ENCODE measurements at regions not wholly inside any gene's neighbourhood (a gene's known extent, or its start where the extent isn't known, plus 50 kb on each side); places are given as distances from the start of the nearest gene placed in this dataset.

DNA sequence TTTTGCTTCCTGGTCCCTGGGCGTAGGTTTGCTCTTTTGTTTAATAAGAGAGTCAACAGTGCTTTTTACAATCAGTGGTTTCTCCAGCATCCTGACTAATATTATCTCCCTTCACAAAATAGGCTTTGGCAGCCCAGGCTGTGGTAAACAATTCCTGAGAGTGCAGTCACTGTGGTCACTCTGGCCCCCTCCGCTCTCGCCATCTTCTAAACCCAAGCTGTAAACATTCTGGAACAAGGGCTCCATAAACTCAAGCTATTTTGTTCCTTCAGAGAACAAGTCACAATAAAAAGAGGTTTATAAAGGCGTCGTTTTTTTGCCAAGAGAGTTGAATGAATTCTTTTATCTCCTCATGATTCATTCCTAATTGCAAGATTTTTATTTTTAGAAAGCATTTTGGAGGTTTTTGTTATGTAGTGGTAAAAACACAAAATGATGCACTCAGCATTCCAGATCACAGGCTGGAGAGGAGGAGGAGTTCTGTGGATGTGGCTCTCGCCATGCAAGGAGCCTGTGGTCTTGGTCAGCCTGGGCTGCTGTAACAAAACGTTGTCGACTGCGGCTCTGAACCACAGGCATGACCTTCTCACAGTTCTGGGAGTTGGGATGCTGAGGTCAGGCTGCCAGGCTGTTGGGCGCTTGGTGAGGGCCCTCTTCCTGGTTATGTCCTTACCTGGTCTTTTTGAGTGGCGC, 486.4 kb upstream of the FAT1 start:
- DNase-seq (ENCODE audit: insufficient read length, low spot score) = no peak
- no peak for FAIRE-seq
- TF ChIP-seq POLR2A (IDR thresholded peaks at IDR 0.05; ENCODE audit: low read depth, low read length) = no peak

DNA sequence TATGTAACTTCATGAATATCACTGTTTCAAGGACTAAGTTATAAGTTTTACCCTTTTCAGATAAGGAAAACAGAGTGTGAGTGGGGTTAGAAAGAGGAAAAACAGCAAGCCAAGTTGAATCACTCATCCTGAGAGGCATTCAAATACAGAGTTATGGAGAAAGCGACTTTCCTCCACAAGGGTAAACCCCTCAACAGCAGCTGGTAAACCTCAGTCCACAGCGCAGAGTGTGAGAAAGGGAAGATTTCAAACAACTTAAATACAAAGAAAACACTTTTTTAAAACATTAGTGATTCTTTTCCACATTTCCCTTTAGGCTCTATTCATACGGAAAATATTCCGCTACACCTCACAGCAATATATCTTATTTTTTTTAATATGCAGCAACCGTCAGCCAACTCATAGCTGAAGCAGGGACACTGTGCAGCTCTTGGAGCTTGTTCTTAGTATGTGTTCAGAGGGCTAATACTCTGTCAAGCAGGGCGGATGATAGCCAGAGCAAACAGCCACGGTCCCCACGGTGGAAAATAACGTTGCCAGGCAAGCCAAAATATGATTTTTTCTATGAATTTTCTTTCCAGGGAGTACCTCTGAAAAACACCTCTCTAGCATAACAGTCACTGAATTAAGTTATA, 488.9 kb upstream of the FAT1 start:
- no peak for FAIRE-seq
- DNase-seq (ENCODE audit: insufficient read length, low spot score) = no peak
- TF ChIP-seq POLR2A (IDR thresholded peaks at IDR 0.05; ENCODE audit: low read depth, low read length) = no peak

DNA sequence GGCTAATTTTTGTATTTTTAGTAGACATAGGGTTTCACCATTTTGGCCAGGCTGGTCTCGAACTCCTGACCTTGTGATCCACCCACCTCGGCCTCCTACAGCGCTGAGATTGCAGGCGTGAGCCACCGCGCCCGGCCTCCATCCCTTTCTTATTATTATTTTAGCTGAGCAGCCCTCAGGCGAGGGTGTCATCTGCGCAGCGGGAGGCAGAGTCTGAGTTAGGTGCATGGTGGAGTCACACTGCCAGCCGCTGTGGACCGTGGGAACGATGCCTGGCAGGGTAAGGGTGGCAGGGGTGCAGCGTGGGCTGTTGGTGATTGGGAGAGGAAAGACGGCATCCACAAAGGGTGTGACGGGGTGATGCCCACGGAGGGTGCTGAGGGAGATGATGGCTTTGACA, 491.8 kb upstream of the FAT1 start:
- FAIRE-seq (no peak), DNase-seq (ENCODE audit: insufficient read length, low spot score) (no peak)
- no peak for TF ChIP-seq POLR2A (IDR thresholded peaks at IDR 0.05; ENCODE audit: low read depth, low read length)

DNA sequence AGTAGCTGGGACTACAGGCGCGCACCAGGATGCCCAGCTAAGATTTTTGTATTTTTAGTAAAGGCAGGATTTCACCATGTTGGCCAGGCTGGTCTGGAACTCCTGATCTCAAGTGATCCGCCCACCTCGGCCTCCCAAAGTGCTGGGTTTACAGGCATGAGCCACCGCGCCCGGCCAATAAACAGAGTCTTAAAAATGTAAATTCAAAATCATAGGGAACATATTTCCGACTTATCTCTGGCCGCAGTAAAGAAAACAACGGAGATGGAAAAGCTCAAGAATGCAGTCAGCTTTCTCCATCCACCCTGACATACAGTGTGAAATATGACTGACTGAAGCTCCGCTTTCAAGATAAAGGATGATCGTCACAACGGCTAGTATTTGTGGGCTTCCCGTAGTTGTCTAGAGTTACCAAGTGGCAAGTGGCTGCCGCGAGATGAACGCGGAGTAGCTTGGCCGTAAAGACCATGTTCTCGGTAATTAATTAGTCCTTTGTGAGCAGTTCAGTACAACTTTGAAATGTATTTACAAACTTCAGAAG, 495.1 kb upstream of the FAT1 start:
- no peak for TF ChIP-seq POLR2A (IDR thresholded peaks at IDR 0.05; ENCODE audit: low read depth, low read length)
- DNase-seq (ENCODE audit: insufficient read length, low spot score) = no peak

DNA sequence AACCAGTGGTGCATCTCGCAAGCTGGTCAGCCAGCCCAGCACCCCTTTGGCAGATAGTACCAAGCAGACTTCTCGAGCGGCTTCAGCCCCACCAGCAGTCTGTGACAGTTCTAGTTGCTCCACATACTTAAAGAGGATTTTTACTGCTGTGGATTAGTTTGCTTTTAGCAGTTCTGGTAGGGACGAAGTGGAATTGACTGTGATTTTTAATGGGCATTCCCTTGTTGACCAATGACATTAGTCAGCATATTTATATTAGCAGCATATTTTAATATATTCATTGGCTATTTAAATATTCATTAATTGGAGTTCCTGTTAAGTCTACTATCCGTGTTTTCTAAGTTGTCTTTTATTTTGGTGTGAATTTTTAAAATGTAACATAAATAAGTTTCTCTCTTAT, 500.9 kb upstream of the FAT1 start:
- no peak for TF ChIP-seq POLR2A (IDR thresholded peaks at IDR 0.05; ENCODE audit: low read depth, low read length)
- FAIRE-seq (no peak), DNase-seq (ENCODE audit: insufficient read length, low spot score) (no peak)

More for the DNA sequence above, 495.1 kb upstream of the FAT1 start:
- FAIRE-seq = no peak

DNA sequence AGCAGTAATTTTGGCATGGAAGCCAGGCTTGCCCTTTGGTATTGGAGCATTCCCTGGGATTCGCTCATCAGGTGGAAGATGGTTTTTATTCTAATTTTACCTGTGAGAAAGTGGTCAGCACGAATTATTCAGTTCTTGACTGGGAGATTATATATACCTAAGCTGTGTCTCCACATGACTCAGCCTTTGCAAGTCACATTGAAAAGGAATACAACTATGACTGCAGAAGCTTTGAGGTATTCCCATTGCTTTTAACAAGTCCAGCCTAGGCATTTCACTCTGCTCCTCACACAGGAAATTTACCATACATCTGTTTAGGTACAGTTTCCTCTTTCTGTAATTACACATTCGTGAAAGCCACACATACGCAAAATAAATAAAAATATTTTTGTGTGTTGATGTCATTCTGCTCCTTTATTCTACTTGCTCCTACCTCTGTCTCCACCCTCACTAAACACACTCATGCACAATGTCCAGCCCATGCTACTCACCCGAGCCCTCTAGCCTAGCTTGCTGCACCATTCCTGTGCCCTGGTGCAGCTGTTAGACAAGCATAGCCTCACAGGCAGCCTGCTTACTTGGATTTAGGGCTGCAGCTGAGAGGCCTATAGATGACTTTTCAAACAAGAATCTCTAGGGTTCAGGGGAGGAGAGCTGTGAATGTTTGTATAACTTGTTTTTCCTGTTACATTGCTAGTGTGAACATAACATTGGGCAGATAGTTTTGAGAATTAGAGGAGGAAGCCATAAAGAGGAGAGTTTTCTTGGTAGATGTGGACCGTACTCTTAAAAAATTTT, 504.4 kb upstream of the FAT1 start:
- DNase-seq (ENCODE audit: insufficient read length, low spot score) = no peak
- FAIRE-seq = no peak

DNA sequence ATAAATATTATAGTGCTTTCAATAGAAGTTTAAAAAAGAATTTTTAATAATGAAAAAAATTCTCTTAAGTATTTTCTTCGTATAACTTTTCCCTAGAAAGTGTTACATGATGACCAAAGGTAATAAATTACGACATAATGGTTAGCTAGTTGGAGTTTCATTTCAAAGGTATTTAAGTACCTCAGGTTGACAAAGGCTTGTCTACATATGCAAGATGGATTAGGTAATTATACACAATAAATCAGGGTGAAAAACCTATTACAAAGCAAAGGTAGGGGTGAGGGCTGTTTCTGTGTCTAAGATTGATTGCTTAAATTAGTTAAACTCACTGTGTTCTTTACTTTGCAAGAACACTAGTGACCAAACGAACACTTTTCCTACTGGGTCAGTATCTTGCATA, 508.5 kb upstream of the FAT1 start:
- no peak for DNase-seq (ENCODE audit: insufficient read length, low spot score)
- TF ChIP-seq POLR2A (IDR thresholded peaks at IDR 0.05; ENCODE audit: low read depth, low read length) = no peak
- FAIRE-seq = no peak

More for the DNA sequence above, 504.4 kb upstream of the FAT1 start:
- TF ChIP-seq POLR2A (IDR thresholded peaks at IDR 0.05; ENCODE audit: low read depth, low read length) = no peak

DNA sequence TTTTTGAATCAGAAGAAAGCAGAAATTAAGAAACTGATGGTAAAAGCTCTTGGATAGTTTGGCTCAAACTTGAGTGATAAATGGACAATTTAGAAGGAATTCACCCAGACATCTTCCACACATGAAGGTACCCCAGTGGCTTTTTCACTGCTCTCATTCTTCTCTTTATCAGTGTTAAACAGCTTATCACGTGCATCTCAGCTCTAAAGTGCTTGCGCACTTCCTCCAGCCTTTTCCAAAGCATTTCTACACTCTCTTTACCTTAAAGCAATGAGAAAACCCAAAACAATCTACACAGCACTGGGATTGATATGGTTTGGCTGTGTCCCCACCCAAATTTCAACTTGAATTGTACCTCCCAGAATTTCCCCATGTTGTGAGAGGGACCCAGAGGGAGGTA, 509.1 kb upstream of the FAT1 start:
- no peak for DNase-seq (ENCODE audit: insufficient read length, low spot score)
- no peak for FAIRE-seq
- no peak for TF ChIP-seq POLR2A (IDR thresholded peaks at IDR 0.05; ENCODE audit: low read depth, low read length)

DNA sequence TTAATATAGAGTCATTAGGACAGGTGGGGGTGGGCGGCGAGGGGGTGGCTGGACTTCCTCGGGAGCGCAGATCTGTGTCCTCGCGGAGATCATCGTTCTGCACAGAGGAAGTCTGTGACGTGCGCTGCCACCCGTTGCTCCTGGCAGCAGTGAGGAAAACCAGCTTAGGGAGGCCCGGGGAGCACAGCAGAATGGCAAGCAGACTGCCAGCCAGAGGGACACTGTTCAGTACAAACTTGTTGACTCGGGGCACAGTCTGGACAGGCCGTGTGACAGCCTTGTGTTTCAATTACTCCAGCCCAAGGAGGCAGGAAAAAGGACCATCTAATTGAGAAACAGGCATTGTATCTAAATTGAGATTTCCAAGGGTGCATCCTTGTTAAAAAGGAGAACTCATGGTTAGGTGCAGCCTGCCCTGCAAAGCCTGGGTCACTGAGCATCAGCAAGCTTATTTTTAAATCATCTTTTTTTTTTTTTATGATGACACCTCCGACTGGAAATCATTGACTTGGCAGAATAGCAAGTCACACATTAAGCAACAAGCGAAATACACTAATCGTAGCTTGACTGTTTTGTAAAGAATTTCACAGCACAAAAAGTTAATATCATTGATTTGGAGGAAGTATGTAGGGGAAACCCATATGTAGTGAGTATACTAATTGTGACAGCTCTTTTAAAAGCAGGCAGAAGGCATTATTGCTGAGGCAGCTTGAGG, 512.0 kb upstream of the FAT1 start:
- DNase-seq (ENCODE audit: insufficient read length, low spot score) (no peak), FAIRE-seq (no peak)
- no peak for TF ChIP-seq POLR2A (IDR thresholded peaks at IDR 0.05; ENCODE audit: low read depth, low read length)

DNA sequence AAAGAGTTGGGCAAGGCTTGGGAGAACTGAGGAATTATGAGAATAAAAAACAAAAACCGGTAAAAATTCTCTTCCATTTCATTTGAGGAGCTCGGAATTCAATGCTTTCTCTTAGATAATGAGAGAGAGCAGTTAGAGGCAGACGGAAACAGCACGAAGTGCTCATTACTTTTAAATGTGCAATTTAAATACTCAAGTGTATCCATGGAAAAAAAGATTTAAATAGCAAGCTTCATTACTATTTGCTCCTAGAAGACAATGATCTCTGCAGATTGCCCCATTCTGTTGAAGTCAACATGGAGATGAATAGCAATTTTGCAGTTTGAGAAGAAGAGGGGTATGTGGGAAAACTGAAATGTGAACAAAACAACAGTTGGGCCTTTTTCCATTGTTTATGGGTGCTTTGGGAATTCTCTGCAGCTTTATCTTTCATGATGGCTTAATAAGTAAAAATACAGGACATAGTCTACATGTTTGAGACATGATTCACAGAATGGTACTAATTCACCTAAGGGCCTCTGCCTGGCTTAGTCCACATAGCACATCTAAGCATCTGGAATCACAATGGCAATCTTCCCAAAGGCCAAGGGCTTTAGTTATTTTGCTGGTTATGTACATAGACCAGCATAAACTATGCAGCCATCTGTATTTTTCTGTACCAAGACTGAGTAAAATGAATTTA, 512.7 kb upstream of the FAT1 start:
- FAIRE-seq (no peak), DNase-seq (ENCODE audit: insufficient read length, low spot score) (no peak)
- TF ChIP-seq POLR2A (IDR thresholded peaks at IDR 0.05; ENCODE audit: low read depth, low read length) = no peak

DNA sequence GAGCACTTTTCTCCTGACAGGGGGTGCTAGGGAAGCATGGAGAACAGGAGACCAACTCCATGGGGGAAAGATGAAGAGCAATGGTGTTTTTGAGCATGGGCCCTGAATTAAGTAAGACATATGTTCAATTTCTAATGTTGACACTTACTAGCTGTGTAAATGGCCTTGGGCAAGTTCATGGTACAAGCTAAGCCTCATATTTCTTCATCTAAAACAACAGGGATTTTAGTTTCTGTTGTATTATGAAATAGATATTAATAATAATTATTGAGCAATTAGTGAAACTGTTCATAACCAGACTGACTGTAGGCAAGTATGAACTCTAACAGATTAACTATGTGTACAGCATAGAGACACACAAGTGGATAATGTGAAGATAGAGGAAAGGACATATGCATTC, 515.0 kb upstream of the FAT1 start:
- FAIRE-seq (no peak), DNase-seq (ENCODE audit: insufficient read length, low spot score) (no peak)
- TF ChIP-seq POLR2A (IDR thresholded peaks at IDR 0.05; ENCODE audit: low read depth, low read length) = no peak

DNA sequence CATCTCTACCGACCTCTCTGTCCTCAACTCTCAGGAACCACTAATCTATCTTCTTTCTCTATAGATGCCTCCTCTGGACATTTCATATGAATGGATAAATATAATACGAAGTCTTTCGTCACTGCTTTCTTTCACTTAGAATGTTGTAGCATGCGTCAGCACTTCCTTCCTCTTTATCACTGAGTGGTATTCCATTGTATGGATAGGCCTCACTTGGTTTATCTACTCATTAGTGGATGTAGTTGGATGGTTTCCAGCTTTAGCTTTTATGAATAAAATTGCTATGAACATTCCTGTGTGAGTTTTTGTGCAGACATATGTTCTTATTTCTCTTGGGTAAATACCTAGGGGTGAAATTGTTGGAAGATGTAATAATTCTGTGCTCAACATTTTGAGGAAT, 528.2 kb upstream of the FAT1 start:
- no peak for TF ChIP-seq POLR2A (IDR thresholded peaks at IDR 0.05; ENCODE audit: low read depth, low read length)
- DNase-seq (ENCODE audit: insufficient read length, low spot score) (no peak), FAIRE-seq (no peak)

DNA sequence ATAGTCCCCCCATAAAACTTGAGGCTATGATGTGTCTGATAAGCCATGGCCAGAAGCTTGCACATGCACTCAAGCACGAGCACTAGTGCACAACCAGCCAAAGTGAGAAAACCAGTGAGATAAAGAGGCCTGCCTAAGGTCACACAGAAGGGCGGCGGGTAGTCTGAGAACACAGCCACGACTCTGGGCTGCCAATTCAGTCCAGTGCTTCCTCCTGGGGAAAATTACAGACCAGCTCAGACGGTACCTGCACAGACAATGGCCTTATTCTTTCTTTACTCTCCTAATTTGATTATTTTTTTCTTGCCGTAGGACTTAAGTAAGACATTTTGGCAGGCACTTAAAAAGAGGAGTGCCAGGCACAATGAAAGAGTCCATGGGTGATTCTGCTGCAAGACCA, 533.2 kb upstream of the FAT1 start:
- DNase-seq (ENCODE audit: insufficient read length, low spot score) (no peak), FAIRE-seq (no peak)
- no peak for TF ChIP-seq POLR2A (IDR thresholded peaks at IDR 0.05; ENCODE audit: low read depth, low read length)
